CD4-positive, alpha-beta T cell treated with Interleukin-10 for 1 hour (primary cell): ENCODE measurements at regions not wholly inside any gene's neighbourhood (a gene's known extent, or its start where the extent isn't known, plus 50 kb on each side); places are given as distances from the start of the nearest gene placed in this dataset.
"Not testable (repeated sequence)": the region's sequence is repeated elsewhere in the genome, so short reads cannot be mapped to it uniquely, and the experiment has no call there.

Experiments
- DNase-seq: peaks from one replicate; pipeline ENCODE4 v3.0.0-alpha.2; 2020

- DNase-seq, result no peak
Observed at GRCh38 chr3:153445817-153446216, 283.8 kb downstream of the RAP2B start.

- no peak for DNase-seq
Observed at GRCh38 chr3:153448151-153448829, 286.3 kb downstream of the RAP2B start.

- DNase-seq, result no peak
Observed at GRCh38 chr3:153456833-153457545, 295.0 kb downstream of the RAP2B start.

GRCh38 chr3:153458881-153459280, 296.9 kb downstream of the RAP2B start:
- no peak for DNase-seq

GRCh38 chr3:153462545-153462944, 300.5 kb downstream of the RAP2B start:
- DNase-seq, result peak; percentile 31

GRCh38 chr3:153463895-153464294, 301.9 kb downstream of the RAP2B start:
- DNase-seq, result no peak

GRCh38 chr3:153469162-153469561, 307.1 kb downstream of the RAP2B start:
- no peak for DNase-seq

GRCh38 chr3:153484842-153485241, 322.8 kb downstream of the RAP2B start:
- DNase-seq, result no peak

- DNase-seq, result no peak
Observed at GRCh38 chr3:153495422-153495821, 333.4 kb downstream of the RAP2B start.

GRCh38 chr3:153502682-153503081, 340.7 kb downstream of the RAP2B start:
- no peak for DNase-seq

GRCh38 chr3:153503873-153504272, 341.8 kb downstream of the RAP2B start:
- DNase-seq, result no peak

- not testable (repeated sequence) for DNase-seq
Observed at GRCh38 chr3:153506205-153506604, 344.2 kb downstream of the RAP2B start.

GRCh38 chr3:153506686-153507085, 344.7 kb downstream of the RAP2B start:
- not testable (repeated sequence) for DNase-seq

GRCh38 chr3:153513236-153513635, 351.2 kb downstream of the RAP2B start:
- peak; percentile 25 for DNase-seq

- no peak for DNase-seq
Observed at GRCh38 chr3:153528473-153528872, 366.4 kb downstream of the RAP2B start.

- no peak for DNase-seq
Observed at GRCh38 chr3:153539263-153539662, 377.2 kb downstream of the RAP2B start.

- DNase-seq, result no peak
Observed at GRCh38 chr3:153545471-153545870, 383.4 kb downstream of the RAP2B start.

- DNase-seq, result no peak
Observed at GRCh38 chr3:153547970-153548369, 385.9 kb downstream of the RAP2B start.

GRCh38 chr3:153549686-153550085, 387.7 kb downstream of the RAP2B start:
- DNase-seq, result not testable (repeated sequence)

GRCh38 chr3:153551536-153552285, 389.7 kb downstream of the RAP2B start:
- DNase-seq, result no peak

GRCh38 chr3:153552887-153553604, 391.0 kb downstream of the RAP2B start:
- DNase-seq, result no peak

- DNase-seq, result no peak
Observed at GRCh38 chr3:153553605-153553945, 391.5 kb downstream of the RAP2B start.

- no peak for DNase-seq
Observed at GRCh38 chr3:153555919-153556318, 393.9 kb downstream of the RAP2B start.
